Neural crest cell (in vitro differentiated cells): ENCODE measurements at regions not wholly inside any gene's neighbourhood (a gene's known extent, or its start where the extent isn't known, plus 50 kb on each side); places are given as distances from the start of the nearest gene placed in this dataset.

Experiments used
- DNase-seq: peaks from one replicate; pipeline ENCODE4 v3.0.0; 2021; ENCODE audit warnings: low read depth, mixed read lengths, low spot score
- H3K27ac Mint-ChIP-seq: one replicate; pipeline ENCODE4 v1.8.0; 2021; ENCODE audit warnings: mild to moderate bottlenecking, mixed read lengths; ENCODE audit not compliant: unreplicated experiment
- H3K27me3 Mint-ChIP-seq: 2 replicates; pipeline ENCODE4 v1.8.0; 2021; ENCODE audit warnings: low read depth, mild to moderate bottlenecking, mixed read lengths
- H3K36me3 Mint-ChIP-seq: 2 replicates; pipeline ENCODE4 v1.8.0; 2021; ENCODE audit warnings: low read depth, mild to moderate bottlenecking, mixed read lengths
- H3K4me1 Mint-ChIP-seq: 2 replicates; pipeline ENCODE4 v1.8.0; 2021; ENCODE audit warnings: mixed read lengths
- H3K4me3 Mint-ChIP-seq: one replicate; pipeline ENCODE4 v1.8.0; 2021; ENCODE audit warnings: mild to moderate bottlenecking, mixed read lengths
- H3K9me3 Mint-ChIP-seq: 2 replicates; pipeline ENCODE4 v1.8.0; 2021; ENCODE audit warnings: mixed read lengths
- TF ChIP-seq, protein P1 (sequence below): fragments of 200-600 bp; sonication (generic); conservative IDR thresholded peaks from 2 replicates; pipeline ENCODE4 v1.5.0; 2021; ENCODE audit warnings: antibody characterized with exemption, mild to moderate bottlenecking

DNA sequence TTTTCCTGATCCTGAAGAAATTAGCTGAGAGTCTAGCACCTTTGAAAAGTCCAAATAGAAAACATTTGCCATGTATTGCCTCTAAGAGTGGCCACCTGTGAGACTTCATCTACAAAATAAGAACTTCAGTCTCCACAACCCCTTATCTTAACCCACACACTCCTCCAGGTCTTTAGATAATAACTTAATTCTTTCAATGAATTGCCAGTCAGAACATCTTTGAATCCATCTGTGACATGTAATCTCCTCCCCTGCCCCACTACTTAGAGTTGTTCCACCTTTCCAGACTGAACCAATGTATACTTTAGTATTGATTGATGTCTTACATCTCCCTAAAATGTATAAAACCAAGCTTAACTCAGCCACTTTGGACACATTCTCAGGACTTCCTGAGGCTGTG, 84.4 kb upstream of the FAM171A1 start:
- Mint-ChIP-seq H3K4me3 (no peak overlapping the region), H3K4me1 (peaks cover 14% of the 10 kb centered on the region), H3K27ac (no peak overlapping the region), H3K27me3 (no peaks in the 10 kb centered on the region), H3K9me3 (peaks cover 4% of the 10 kb centered on the region), H3K36me3 (no peaks in the 10 kb centered on the region)
- TF ChIP-seq, protein P1, sequence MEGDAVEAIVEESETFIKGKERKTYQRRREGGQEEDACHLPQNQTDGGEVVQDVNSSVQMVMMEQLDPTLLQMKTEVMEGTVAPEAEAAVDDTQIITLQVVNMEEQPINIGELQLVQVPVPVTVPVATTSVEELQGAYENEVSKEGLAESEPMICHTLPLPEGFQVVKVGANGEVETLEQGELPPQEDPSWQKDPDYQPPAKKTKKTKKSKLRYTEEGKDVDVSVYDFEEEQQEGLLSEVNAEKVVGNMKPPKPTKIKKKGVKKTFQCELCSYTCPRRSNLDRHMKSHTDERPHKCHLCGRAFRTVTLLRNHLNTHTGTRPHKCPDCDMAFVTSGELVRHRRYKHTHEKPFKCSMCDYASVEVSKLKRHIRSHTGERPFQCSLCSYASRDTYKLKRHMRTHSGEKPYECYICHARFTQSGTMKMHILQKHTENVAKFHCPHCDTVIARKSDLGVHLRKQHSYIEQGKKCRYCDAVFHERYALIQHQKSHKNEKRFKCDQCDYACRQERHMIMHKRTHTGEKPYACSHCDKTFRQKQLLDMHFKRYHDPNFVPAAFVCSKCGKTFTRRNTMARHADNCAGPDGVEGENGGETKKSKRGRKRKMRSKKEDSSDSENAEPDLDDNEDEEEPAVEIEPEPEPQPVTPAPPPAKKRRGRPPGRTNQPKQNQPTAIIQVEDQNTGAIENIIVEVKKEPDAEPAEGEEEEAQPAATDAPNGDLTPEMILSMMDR, result no peak
- no peak for DNase-seq

DNA sequence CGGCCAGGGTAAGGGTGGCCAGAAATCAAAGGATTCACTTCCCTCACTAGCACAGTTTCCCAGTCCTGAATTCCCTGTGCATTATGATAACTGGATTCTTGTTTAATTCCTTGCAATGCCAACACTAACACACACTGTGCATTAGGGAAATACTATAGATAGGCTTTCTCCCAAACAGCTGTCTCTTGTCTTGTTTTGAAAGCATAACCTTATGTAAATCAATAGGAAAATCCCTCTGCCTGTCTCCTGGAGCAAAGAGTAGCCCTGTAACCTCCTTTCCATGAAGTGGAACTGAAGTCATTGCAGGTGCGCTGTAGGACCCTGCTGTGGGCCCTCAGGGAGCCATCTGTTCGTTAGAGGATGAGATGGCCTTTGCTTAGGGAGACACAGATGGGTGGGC, 82.8 kb upstream of the FAM171A1 start:
- Mint-ChIP-seq H3K36me3 (no peaks in the 10 kb centered on the region), H3K27me3 (no peaks in the 10 kb centered on the region), H3K4me1 (peaks cover 14% of the 10 kb centered on the region), H3K27ac (no peak overlapping the region), H3K4me3 (no peak overlapping the region), H3K9me3 (peaks cover 4% of the 10 kb centered on the region)
- TF ChIP-seq, protein P1, result no peak
- DNase-seq, result no peak

DNA sequence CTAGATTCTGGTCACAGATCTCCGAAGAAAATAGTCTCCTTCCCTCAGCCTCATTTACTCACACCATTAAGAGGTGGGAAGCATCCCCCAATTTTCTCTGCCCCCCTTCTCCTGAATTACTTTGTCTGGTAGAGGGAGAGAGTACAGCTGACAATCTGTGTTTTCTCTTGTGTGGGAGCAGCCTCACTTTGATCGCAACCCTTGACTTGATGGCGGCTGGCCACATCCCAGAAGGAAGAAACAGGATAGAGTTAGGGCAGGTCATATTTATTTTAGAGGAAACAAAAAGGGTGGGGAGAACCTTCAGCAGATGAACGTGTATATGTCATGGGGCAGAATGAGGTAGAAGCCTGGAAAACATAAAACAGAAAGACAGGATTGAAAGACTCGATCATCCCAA, 82.4 kb upstream of the FAM171A1 start:
- TF ChIP-seq, protein P1, result no peak
- H3K27me3 Mint-ChIP-seq, result no peaks in the 10 kb centered on the region
- no peak overlapping the region for H3K4me3 Mint-ChIP-seq

DNA sequence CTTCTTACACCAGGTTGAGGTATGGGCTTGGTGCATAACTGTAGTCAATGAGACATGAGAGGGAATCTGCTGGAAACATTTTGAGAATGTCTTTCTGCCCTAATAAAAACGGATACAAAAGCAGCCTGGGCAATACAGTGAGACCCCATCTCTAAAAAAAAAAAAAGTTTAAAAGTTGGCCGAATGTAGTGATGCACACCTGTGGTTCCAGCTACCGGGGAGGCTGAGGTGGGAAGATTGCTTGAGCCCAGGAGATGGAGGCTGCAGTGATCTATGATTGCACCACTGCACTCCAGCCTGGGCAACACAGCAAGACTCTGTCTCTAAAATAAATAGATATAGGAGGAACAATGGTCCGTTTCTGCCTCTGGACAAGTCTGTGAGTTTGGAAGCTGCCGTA, 81.5 kb upstream of the FAM171A1 start:
- Mint-ChIP-seq H3K27me3 (no peaks in the 10 kb centered on the region), H3K36me3 (no peaks in the 10 kb centered on the region), H3K27ac (no peak overlapping the region), H3K4me3 (no peak overlapping the region), H3K9me3 (peaks cover 4% of the 10 kb centered on the region), H3K4me1 (peaks cover 14% of the 10 kb centered on the region)
- TF ChIP-seq, protein P1, result no peak
- no peak for DNase-seq

More for the DNA sequence above, 82.4 kb upstream of the FAM171A1 start:
- Mint-ChIP-seq H3K27ac (no peak overlapping the region), H3K9me3 (peaks cover 4% of the 10 kb centered on the region), H3K36me3 (no peaks in the 10 kb centered on the region), H3K4me1 (peaks cover 14% of the 10 kb centered on the region)
- no peak for DNase-seq

DNA sequence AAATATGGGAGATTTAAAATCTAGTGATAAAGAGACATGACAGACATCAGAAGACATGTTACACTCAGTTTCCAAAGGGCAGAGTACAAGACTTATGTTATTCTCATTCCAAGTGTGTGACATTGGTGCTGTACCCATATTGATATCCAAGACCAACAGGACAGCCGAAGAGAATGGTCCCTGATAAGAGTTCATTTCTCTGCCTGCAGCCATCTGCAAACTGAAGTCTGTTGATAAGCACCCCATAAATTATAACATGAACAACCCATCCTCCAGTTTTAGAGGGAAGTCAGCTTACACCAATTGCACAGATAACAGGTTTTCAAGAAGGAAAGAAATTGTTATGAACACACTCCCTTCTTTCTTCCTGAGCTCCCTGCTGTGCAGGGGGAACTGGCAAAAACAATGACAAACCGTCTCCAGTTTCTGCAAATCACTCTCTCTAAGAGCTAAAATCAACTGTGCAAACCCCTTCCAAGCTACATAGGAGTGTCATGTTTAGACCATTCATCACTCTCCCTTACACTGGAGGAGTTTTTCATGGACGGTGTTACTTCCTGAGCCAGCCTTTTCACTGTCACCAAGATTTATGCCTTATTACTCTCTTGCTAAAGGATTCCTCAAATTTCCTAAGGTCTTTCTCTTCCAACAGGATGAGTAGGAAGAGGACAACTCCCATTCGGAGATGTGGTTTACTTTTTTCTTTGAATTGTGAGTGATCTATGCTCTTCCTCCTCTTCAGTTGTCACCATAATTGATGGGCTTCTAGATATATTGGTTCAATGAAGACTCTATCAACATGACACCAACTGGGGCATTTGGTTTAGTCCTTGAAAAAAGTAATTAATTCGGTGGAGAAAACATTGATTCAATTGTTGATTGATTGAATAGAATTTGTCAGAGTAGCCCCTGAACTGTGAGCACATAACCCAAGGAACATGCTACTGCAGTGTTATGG, 80.3 kb upstream of the FAM171A1 start:
- Mint-ChIP-seq H3K4me1 (peaks cover 14% of the 10 kb centered on the region), H3K36me3 (no peaks in the 10 kb centered on the region), H3K27me3 (no peaks in the 10 kb centered on the region), H3K9me3 (no peaks in the 10 kb centered on the region), H3K4me3 (no peak overlapping the region), H3K27ac (no peak overlapping the region)
- no peak for DNase-seq
- TF ChIP-seq, protein P1, result no peak
